Activated CD4-positive, alpha-beta T cell treated with anti-CD3 and anti-CD28 coated beads, Interleukin-10, Interleukin-2, amounts not matched to agents 100 ng/mL and 50 ng/mL, durations not matched to agents 16 hours and 8 hours (primary cell): ENCODE measurements at regions not wholly inside any gene's neighbourhood (a gene's known extent, or its start where the extent isn't known, plus 50 kb on each side); places are given as distances from the start of the nearest gene placed in this dataset.
"Not testable (repeated sequence)": the region's sequence is repeated elsewhere in the genome, so short reads cannot be mapped to it uniquely, and the experiment has no call there.

ENCODE experiments used
- DNase-seq: peaks from one replicate; pipeline ENCODE4 v3.0.0-alpha.2; 2020

DNA sequence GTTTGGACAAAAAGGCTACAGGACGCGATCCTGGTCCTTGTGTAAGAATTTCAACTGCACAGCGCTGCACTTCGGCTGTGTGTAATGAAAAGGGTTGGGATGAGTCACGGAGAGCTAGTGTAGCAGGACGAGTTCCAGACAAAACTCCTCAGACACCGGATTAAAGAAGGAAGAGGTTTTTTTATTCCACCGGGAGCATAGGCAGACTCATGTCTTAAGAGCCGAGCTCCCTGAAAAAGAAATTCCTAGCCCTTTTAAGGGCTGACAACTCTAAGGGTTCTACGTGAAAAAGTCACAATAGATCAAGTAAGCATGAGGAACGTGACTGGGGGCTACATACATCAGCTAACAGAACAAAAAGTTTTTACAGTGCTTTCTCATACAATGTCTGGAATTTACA, 54.8 kb upstream of the FAM90A1 start:
- not testable (repeated sequence) for DNase-seq

DNA sequence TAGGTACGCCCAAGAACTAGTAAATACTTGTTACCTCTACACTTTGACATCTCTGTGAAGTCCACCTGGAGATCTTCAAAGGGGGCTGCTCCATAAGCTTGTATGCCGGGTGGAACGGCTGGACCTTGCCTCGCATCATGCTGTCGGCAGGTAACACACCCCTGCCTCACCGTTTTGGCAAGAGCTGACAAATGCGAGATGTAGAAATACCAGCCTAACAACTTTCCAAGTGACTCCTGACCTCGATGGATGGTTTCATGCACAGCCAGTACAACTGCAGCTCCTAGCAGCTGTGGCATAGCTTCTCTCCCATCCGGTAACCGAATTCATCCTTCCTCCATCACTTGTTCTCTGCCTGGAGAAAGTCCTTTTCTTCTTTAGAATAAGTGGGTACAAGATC, 58.3 kb upstream of the FAM90A1 start:
- not testable (repeated sequence) for DNase-seq

- DNase-seq, result not testable (repeated sequence)
These were observed 64.3 kb upstream of the FAM90A1 start for GRCh38 chr12:8291764-8292163.

DNA sequence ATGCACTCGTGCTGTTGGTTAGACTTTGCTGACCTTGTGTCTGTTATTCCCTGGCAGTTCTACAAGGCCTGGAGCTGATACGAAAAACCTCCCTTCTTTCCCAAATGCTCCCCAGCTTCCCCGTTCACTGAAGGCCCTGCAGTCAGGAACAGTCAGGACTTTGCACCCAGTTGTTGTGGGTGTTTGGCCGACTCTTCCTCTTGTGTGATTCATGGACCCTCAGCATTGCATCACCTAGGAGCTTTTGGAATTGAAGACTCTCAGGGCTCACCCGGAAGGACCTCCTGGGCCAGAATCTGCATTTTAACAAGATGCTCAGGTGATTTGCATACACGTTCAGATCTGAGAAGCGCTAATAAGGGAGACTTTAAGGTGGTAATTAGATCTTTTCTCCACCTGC, 67.2 kb upstream of the FAM90A1 start:
- DNase-seq, result not testable (repeated sequence)

DNA sequence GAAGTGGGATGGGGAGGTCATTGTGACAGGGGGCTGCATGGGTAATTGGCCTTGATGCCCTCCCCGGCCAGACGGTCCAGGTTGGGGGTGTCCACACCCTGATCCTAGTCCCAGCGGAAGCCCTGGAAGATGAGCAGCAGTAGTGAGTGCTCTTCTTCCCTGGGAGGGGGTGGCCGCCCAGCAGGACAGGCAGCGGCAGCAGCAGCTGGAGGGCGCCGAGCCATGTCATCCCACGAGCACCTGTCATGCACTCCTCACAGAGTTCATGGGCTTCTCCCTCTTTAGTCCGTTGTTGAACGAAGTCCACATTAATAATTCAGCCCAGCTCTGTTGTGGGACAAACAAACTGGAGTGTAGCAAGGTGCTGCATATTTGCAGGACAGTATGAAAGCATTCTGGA, 81.2 kb upstream of the FAM90A1 start:
- not testable (repeated sequence) for DNase-seq

- DNase-seq, result not testable (repeated sequence)
These were observed 88.6 kb upstream of the FAM90A1 start for GRCh38 chr12:8315997-8316396.

DNA sequence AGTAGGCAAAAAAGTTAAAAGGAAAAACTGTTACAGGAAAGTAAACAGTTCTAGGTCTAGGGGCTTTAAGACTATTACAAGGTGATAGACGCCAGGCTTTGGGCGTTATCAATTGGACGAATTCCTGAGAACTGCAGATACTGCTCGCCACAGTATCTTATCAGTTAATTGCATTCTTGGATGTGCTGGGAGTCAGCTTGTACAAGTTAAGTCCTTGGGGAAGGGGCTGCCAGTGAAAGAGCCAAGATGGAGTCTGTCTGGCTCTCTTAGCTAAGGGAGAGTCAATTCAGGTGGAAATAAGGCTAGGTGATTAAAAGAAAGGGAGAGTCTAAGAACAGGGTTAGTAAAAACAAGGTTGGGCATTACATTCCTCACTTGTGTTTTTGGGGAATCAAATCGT, 90.3 kb upstream of the FAM90A1 start:
- DNase-seq, result not testable (repeated sequence)

- peak; percentile 78 for DNase-seq
These were observed 92.9 kb upstream of the FAM90A1 start for GRCh38 chr12:8320251-8320730.

DNA sequence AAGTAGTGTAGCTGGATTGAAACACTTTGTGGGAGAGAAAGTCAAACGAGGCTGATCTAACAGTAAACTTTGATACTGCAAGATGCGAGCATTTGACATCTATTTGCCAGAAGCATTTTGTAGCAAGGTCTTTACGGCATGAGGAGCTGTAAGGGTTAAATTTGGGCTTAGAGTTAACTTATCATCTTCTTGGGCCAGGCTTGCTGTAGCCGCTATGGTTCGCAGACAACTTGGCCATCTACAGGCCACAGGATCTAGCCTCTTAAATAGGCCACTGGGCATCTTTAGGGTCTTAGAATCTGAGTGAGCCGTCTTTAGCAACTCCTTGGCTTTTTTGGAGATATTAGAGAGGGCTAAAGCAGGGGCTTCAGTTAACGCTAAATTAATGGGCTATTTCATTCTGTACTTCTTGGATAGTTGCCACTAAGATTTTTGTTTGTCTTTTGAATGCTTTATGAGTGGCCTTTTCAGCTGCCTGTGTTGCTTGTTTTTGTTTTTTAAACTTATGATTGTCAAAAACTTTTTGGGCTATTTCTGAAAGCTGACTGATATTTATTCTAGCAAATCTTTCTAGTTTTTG, 93.5 kb upstream of the FAM90A1 start:
- DNase-seq, result not testable (repeated sequence)

DNA sequence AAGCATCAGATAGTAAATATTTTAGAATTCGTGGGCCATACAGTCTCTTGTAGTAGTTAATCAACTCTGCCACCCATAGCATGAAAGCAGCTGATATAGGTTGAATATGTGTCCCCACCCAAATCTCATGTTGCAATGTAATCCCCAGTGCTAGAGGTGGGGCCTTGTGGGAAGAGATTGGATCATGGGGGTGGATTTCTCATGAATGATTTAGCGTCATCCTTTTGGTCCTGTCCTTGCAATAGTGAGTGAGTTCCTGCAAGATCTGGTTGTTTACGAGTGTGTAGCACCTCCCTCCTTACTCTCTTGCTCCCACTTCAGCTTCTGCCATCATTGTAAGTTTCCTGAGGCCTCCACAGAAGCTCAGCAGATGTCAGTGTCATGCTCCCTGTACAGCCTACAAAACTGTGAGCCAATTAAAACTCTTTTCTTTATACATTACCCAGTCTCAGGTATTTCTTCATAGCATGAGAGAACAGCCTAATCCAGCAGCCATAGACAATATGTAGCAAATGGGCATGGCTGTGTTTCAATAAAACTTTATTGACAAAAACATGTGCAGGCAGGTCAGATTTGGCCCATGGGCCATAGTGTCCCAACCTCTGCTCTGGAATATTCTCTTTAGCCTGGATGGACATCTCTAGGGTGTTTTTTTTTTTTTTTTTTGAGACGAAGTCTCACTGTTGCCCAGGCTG, 97.9 kb upstream of the FAM90A1 start:
- not testable (repeated sequence) for DNase-seq

- DNase-seq, result not testable (repeated sequence)
These were observed 101.4 kb upstream of the FAM90A1 start for GRCh38 chr12:8328835-8329234.

- DNase-seq, result not testable (repeated sequence)
These were observed 105.0 kb upstream of the FAM90A1 start for GRCh38 chr12:8332373-8332772.

DNA sequence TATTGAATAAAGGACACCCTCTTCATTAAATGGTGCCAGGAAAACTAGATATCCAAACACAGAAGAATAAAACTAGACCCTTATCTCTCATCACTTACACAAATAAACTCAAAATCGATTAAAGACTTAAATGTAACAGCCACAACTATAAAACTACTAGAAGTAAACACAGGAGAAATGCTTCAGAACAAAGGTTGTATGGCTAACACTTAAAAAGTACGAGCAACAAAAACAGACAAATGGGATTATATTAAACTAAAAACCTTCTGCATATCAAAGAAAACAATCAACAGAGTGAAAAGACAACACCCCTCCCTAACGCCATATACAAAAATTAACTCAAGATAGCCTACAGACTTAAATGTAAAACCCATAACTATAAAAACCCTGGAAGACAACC, 104.7 kb upstream of the CLEC6A start:
- DNase-seq, result not testable (repeated sequence)

DNA sequence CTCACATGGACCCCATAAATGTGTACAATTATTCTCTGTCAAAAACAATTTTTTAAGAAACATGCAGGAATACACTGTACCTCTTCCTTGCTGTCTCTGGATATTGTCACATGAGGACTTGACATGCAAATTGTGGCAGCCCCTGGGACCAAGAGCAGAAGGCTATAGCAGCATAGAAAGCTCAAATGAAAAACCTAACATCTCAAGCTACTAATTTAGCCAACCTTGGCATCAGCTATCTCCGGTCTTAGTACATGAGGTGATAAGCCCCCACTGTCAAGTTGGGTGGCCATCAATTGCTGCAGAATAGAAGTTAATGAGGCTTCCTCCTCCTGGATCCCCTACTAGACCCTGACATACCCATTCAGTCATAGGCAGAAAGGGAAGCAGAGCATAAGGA, 101.0 kb upstream of the CLEC6A start:
- not testable (repeated sequence) for DNase-seq

GRCh38 chr12:8355531-8355930, 100.2 kb upstream of the CLEC6A start:
- DNase-seq, result not testable (repeated sequence)

DNA sequence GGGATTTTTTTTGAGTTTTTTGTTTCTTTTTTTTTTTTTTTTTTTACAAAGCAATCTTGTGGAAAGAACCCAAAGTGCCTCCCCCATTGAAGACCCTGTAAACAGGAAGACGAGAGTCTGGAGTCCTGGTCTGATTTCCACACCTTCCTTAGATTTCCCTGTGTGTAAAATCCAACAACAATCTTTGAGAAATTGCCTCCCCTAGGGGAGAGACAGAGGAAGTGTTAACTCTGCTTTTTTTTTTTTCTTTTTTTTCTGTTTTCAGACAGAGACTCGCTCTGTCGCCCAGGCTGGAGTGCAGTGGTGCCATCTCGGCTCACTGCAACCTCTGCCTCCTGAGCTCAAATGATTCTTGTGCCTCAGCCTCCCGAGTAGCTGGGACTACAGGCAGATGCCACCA, 82.0 kb upstream of the CLEC6A start:
- DNase-seq, result not testable (repeated sequence)

GRCh38 chr12:8375122-8375521, 80.6 kb upstream of the CLEC6A start:
- not testable (repeated sequence) for DNase-seq

- DNase-seq, result not testable (repeated sequence)
These were observed 78.0 kb upstream of the CLEC6A start for GRCh38 chr12:8377756-8378155.

DNA sequence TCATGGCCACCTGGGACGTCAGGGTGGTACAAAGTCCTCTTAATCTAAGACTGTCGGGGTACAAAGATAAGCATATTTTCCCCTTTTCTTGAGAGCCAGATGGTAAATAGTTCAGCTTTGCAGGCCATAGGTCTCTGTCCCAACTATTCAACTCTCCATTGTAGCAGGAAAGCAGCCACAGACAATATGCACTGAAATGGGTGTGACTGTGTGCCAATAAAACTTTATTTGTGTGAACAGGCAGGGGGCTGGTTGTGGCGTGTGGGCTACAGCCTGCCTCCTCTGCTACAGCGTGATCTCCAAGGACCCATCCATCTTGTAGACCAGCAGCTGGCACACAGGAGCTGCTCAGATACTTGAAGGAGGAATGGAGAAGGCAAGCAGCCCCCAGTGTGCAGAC, 73.2 kb upstream of the CLEC6A start:
- DNase-seq, result not testable (repeated sequence)

GRCh38 chr12:8384686-8385085, 71.1 kb upstream of the CLEC6A start:
- not testable (repeated sequence) for DNase-seq

- not testable (repeated sequence) for DNase-seq
These were observed 70.3 kb upstream of the CLEC6A start for GRCh38 chr12:8385431-8385830.

DNA sequence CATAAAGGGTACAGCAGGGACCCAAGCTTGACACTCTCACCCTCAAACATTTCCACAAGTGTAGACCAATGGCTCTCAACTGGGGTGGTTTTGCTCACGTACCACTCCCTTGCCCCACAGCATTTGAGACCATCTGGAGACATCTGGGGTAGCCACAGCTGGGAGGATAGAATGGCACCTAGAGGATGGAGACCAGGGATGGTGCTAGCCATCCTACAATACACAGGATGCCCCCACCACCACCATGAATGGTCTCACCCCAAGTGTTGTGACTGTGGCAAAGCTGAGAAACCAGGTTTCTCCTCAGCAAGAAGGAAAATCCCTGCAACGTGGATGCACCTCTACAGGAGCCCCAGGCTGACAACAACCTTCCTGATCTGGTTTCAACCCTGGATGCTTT, 69.1 kb upstream of the CLEC6A start:
- not testable (repeated sequence) for DNase-seq

DNA sequence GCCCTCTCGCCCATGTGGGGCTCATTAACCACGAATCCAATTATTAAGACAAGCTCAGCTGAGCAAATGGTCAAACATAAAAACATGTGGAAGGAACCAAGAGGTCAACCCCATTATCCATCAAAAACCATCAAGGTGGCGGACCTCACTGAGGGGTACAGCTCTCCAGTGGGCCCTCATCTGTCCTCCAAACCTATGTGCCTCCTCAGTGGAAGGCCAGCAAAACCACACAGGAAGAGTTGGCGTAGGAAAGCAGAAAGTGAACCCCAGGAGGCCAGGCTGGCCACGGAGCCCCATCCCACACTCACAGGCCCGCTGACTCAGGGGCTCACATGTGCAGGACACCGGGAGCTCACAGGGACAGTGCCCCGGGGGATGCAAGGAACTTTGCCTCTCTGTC, 66.5 kb upstream of the CLEC6A start:
- DNase-seq, result not testable (repeated sequence)

DNA sequence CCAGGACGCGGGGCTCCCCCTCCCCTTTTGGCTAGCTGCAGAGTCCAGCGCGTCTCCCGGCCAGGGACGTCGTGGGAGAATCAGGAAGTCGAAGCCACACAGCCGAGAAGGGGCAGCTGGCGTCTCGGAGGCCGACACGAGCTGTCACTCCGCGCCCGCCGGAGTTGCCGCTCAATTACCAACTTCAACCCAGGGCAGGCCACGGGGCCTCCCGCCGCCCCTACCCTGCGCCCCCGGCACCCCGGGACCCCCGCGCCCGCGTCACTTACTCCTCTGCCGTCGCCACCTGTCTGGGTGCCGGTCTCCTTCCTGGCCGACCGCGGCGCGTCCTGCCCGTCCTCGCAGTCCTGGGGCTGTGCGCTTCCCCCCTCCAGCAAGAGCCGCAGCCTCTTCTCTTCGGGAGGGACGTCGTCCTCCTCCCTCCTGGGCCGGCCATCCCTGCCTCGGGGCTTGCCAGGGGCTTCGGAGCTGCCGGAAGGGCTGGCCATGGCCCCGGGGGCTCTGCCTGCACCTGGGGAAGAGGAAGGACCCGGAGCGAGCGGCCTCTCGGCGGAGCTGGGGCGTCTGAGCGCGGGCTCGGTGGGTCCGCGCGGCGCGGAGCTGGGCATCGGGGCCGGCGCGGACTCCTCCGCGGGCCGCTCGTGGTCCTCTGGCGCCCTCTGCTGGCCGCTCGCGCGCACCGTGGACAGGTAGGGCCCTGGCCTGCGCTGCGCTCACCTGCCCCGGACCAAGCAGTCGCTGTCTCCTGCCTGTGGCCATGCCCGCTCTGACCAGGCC, 65.6 kb upstream of the CLEC6A start:
- DNase-seq, result peak; percentile 61
